Limb (tissue), 2 donors: ENCODE measurements at regions not wholly inside any gene's neighbourhood (a gene's known extent, or its start where the extent isn't known, plus 50 kb on each side); places are given as distances from the start of the nearest gene placed in this dataset.

Source experiments
- DNase-seq, 2 donors: peaks; one replicate each; pipeline ENCODE4 v3.0.0-alpha.2; 2016; ENCODE audit errors: extremely low spot score in 2 of 2

GRCh38 chr13:33464345-33464744 lies 178.8 kb upstream of the STARD13 start:
- DNase-seq = no peak

GRCh38 chr13:33466262-33466661 lies 180.7 kb upstream of the STARD13 start:
- DNase-seq = no peak

DNA sequence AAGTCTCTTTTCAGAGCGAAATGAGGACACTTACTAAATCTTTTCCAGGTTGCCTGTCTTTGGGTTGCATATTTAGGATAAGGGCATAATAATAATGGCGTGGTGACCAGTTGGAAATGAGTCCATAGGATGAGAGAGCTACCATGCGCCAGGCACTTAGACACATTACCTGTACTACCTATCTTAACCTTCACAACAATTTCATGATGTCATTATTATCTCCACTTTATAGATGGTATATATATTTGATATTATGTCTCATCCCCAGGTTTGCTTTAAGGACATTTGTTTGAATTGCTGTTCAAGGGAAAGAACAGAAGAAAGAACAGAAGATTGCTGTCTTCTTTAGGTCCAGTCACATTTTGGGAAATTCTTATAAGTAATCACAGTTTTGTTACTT lies 182.0 kb upstream of the STARD13 start:
- DNase-seq = no peak

GRCh38 chr13:33471204-33471603 lies 185.6 kb upstream of the STARD13 start:
- DNase-seq = no peak

GRCh38 chr13:33472446-33472845 lies 186.9 kb upstream of the STARD13 start:
- no peak for DNase-seq

GRCh38 chr13:33479105-33479504 lies 193.6 kb upstream of the STARD13 start:
- peak in 1 of 2 donors; percentile 37 for DNase-seq

DNA sequence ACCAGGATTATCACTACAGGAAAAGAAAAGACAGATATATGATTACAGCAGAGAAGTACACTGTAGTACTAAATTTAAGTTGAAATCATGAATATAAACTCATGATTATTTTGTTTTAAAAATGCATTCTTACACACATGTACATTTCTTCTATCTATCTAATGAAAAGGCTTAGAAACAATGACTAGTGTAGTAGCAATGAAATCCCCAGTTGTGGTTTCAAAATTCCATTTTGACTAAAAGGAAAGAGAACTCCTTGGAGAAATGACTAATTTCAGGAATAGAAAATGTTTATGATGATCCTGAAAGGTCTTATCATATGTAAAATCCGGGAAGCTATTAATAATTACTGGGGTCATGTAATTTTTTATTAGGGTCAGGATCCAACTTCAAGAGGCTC lies 195.0 kb upstream of the STARD13 start:
- no peak for DNase-seq

GRCh38 chr13:33483471-33483870 lies 197.9 kb upstream of the STARD13 start:
- no peak for DNase-seq

DNA sequence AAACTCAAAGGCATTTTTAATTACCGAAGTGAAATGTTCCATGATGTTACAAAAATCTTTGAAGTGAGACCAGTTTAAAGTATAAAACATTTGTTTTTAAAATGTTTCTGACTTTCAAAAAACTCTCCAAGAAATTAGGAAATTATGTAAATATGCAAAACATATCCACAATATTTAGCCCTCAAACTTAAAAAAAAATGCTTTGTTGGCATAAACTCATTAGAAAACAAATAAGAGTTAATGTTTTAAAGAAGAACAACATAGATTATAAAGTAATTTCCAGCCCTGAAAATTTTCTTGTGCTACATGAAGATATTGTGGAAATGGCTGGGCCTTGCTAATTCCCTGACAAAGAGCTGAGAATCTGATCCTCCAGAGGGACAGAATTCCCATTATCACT lies 199.7 kb upstream of the STARD13 start:
- DNase-seq = no peak

GRCh38 chr13:33487575-33488243 lies 202.2 kb upstream of the STARD13 start:
- no peak for DNase-seq

- DNase-seq = no peak
Observed at GRCh38 chr13:33489563-33489962, 204.0 kb upstream of the STARD13 start.

- DNase-seq = no peak
Observed at GRCh38 chr13:33490461-33491327, 205.1 kb upstream of the STARD13 start.

- DNase-seq = no peak
Observed at GRCh38 chr13:33493672-33494365, 208.3 kb upstream of the STARD13 start.

DNA sequence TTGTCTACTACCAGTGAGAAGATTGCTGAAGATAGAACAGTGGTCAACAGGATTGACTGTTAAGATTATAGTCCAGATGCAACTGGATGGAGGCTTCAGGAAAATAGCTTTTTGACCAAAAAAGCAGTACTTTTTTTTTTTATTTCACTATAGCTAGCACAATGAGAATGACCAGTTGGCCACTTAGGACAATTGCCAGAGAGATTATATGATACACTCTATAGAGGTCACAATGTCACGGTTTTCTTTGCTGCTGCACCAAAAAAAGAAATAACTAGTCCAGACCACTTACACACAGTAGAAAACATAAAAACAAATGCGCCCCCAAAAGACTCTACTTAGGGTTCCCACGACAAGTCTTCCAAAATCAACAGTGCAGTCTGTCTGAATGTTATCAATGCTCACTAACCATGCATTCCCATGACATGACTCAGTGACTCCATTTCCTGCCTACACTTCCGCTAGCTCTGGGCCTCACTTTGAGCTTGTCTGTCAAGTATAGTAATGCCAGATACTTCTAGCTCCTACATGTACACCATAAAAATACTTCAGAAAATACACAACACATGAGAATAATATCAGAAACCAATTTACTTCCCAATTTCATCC lies 209.1 kb upstream of the STARD13 start:
- no peak for DNase-seq

DNA sequence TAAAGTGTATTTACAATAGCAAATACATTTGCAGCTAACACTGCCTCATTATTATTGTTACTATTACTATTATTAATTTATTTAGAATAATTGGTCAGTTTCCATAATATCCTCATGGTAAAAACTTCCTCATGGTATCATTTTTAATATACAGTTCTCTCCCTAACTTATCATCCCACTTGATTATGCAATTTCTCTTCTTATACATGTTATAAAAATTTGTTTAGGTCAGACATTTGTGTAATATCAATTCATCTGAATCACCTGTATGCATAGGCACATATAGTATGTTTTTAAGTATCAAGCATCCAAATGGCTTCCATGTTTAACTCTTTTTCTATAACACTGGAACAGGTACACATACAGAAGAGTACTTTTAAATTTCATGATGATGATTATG lies 210.8 kb upstream of the STARD13 start:
- DNase-seq = no peak

GRCh38 chr13:33497146-33497845 lies 211.7 kb upstream of the STARD13 start:
- no peak for DNase-seq

GRCh38 chr13:33508060-33508459 lies 222.5 kb upstream of the STARD13 start:
- DNase-seq = no peak

DNA sequence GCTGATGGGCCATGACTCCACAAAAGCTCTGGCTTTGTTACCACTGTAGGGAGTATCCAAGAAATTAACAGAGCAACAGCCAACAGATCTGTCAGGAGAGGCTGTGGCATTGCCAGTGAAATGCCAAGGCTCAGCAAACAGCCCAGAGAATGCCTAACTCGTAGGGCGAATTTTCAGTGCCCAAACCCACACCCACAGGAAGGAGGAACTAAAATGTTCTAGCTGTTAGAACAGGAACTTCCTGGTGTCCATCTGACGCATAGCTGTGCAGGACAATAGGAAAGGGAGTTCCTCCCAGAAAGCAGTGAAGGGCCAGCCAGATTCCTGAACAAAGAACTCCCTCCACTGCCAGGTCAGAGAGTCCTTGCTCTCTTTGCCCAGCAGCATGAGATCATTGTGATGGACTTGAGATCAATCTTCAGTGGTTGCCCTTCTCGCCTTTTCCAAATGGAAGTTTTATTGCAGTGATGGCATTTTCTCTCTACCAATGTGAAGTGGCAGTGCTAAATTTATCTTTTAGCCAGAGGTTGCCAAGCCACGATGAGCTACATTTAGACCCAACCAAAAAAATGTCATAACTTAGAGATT lies 224.2 kb upstream of the STARD13 start:
- no peak for DNase-seq

DNA sequence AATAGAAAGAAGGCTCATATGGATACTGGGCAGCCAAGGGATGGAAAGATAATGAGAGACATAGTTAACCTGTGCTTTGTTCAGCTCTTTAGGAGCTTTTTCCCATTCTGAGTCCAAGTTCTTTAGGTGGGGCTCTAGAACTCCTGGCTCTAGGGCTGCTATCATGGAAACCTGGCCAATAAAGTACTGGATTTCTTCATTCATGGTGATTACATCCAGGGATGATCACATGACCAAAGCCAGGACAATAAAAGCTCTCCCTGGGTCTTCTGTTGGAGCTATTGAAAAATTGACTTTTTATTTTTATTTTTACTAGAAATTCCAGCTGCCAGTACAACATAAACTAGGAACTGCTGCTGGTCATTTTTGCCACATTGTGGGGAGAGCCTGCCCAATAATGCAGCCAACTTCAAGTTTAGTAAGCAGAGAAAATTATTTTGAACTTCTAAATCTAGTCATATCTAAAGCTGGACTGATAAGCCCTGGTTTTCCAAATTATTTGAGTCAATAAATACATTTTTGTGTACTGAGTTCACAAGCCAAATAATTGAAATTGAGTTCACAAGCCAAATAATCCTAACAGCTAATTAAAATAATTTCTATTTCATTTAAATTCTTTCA lies 224.9 kb upstream of the STARD13 start:
- no peak for DNase-seq

- DNase-seq = no peak
Observed at GRCh38 chr13:33512880-33513554, 227.5 kb upstream of the STARD13 start.
